ENCODE measurements at regions not wholly inside any gene's neighbourhood (a gene's known extent, or its start where the extent isn't known, plus 50 kb on each side); places are given as distances from the start of the nearest gene placed in this dataset.
"Not testable (repeated sequence)": the region's sequence is repeated elsewhere in the genome, so short reads cannot be mapped to it uniquely, and the experiment has no call there.

DNA sequence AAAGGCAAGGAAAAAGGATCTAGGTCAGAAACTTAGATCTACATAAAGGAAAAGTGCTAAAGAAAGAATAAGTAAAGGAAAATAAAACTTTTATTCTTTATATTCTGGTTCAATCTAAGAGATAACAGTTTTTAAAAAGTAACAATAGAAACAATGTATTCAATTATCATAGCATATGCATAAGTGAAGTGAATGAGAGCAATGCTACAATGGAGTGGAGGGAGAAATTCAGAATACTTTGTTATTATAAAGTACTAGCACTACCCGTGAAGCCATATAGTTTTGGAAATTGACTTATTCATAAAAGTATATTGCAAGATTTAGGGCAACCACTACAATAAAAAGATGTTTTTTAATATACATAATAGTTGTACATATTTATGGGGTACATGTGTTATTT, 586.0 kb upstream of the MDGA2 start:
- Mint-ChIP-seq H3K36me3 (ENCODE audit: low read depth) (no peaks in the 10 kb centered on the region), H3K9me3 (ENCODE audit: low read depth) (peaks cover 8% of the 10 kb centered on the region), H3K27me3 (ENCODE audit: low read depth) (no peaks in the 10 kb centered on the region), H3K4me1 (ENCODE audit: low read depth) (no peaks in the 10 kb centered on the region), H3K4me3 (ENCODE audit: unreplicated experiment) (no peak overlapping the region), H3K27ac (ENCODE audit: unreplicated experiment) (no peak overlapping the region)
- TF ChIP-seq, protein P1, sequence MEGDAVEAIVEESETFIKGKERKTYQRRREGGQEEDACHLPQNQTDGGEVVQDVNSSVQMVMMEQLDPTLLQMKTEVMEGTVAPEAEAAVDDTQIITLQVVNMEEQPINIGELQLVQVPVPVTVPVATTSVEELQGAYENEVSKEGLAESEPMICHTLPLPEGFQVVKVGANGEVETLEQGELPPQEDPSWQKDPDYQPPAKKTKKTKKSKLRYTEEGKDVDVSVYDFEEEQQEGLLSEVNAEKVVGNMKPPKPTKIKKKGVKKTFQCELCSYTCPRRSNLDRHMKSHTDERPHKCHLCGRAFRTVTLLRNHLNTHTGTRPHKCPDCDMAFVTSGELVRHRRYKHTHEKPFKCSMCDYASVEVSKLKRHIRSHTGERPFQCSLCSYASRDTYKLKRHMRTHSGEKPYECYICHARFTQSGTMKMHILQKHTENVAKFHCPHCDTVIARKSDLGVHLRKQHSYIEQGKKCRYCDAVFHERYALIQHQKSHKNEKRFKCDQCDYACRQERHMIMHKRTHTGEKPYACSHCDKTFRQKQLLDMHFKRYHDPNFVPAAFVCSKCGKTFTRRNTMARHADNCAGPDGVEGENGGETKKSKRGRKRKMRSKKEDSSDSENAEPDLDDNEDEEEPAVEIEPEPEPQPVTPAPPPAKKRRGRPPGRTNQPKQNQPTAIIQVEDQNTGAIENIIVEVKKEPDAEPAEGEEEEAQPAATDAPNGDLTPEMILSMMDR (IDR thresholded peaks at IDR 0.05), result no peak
- no peak for DNase-seq (ENCODE audit: low spot score)

DNA sequence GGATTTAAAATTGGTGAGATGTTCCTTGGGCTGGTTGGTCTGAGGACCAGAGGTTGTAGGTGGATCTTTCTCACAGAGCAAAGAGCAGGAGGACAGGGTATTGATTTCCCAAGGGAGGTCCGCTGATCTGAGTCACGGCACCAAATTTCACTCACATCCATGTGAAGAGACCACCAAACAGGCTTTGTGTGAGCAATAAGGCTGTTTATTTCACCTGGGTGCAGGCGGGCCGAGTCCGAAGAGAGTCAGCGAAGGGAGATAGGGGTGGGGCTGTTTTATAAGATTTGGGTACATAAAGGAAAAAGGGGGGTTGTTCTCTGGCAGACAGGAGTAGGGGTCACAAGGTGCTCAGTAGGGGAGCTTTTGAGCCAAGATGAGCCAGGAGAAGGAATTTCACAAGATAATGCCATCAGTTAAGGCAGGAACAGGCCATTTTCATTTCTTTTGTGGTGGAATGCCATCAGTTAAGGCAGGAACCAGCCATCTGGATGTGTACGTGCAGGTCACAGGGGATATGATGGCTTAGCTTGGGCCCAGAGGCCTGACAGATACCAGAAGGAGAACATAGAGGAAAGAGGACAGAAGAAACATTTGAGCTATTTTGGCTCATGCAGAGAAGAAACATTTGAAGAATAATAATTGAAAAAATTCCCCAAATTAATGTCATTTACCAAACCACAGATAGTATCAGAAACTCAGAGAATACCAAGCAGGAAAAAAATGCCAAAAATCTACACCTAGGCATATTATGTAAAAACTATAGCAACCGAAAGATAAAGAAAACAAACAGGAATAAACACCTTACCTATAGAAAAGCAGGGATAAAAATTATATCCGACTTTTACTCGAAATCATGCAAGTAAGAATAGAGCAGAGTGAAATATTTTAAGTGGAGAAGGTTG, 585.2 kb upstream of the MDGA2 start:
- not testable (repeated sequence) for H3K9me3 Mint-ChIP-seq (ENCODE audit: low read depth); DNase-seq (ENCODE audit: low spot score); H3K4me1 Mint-ChIP-seq (ENCODE audit: low read depth); H3K36me3 Mint-ChIP-seq (ENCODE audit: low read depth); H3K27ac Mint-ChIP-seq (ENCODE audit: unreplicated experiment); H3K27me3 Mint-ChIP-seq (ENCODE audit: low read depth); H3K4me3 Mint-ChIP-seq (ENCODE audit: unreplicated experiment)

DNA sequence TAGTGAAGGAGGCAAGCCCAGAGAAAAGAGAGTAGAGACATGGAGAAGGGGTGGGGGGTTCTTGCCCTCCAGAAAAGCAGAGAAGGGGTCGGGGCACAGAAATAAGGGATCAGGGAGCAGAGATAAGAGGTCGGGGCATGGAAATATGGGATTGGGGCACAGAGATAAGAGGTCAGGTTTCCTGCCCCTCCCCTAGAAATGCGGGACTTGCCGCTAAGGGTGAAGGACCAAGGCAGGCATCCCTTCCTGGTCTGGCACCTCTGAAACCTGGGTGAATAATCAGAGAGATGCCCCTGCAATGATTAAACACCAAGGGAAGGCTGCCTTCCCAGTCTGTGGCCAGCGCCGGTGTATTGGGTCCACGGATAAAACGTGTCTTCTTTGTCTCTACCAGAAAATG, 584.5 kb upstream of the MDGA2 start:
- not testable (repeated sequence) for H3K27me3 Mint-ChIP-seq (ENCODE audit: low read depth); H3K4me3 Mint-ChIP-seq (ENCODE audit: unreplicated experiment); DNase-seq (ENCODE audit: low spot score); H3K4me1 Mint-ChIP-seq (ENCODE audit: low read depth); H3K9me3 Mint-ChIP-seq (ENCODE audit: low read depth); H3K36me3 Mint-ChIP-seq (ENCODE audit: low read depth); H3K27ac Mint-ChIP-seq (ENCODE audit: unreplicated experiment)

DNA sequence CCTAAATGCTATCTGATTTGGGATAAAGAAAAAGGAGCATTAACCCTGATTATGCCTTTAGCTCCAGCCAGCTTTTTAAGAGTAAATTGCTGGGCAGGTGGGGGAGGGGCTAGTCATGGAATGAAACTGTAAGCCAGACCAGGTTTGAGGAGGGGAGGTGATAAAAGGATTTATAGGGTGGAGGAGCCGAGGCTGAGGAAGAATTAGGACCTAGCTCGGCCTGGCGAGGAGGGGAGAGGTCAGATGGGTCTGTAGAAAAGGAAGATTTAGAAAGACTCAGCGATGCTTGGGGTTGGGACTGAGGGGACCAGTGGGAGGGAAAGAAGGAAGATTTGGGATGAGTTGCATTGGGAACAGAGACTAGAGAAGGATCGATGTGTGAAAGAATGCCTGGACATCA, 583.8 kb upstream of the MDGA2 start:
- H3K4me1 Mint-ChIP-seq (ENCODE audit: low read depth); H3K9me3 Mint-ChIP-seq (ENCODE audit: low read depth); H3K4me3 Mint-ChIP-seq (ENCODE audit: unreplicated experiment); H3K27ac Mint-ChIP-seq (ENCODE audit: unreplicated experiment); H3K36me3 Mint-ChIP-seq (ENCODE audit: low read depth); DNase-seq (ENCODE audit: low spot score); H3K27me3 Mint-ChIP-seq (ENCODE audit: low read depth): not testable (repeated sequence)

DNA sequence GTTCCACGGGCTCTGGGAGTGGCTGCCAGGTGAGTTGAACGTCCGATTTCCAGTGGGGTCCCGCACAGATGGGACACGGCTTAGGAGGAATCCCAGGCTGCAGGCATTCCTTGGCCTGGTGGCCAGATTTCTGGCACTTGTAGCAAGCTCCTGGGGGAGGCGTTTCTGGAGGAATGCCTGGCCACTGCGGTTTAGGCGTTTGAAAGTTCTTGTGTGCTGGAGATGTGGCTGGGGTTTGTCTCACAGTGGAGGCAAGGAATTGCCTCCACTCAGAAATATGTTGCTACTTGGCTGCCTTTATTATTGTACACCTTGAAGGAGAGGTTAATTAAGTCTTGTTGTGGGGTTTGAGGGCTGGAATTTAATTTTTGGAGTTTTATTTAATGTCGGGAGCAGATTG, 583.3 kb upstream of the MDGA2 start:
- not testable (repeated sequence) for H3K9me3 Mint-ChIP-seq (ENCODE audit: low read depth); H3K36me3 Mint-ChIP-seq (ENCODE audit: low read depth); H3K27ac Mint-ChIP-seq (ENCODE audit: unreplicated experiment); H3K4me1 Mint-ChIP-seq (ENCODE audit: low read depth); DNase-seq (ENCODE audit: low spot score); H3K27me3 Mint-ChIP-seq (ENCODE audit: low read depth); H3K4me3 Mint-ChIP-seq (ENCODE audit: unreplicated experiment)

DNA sequence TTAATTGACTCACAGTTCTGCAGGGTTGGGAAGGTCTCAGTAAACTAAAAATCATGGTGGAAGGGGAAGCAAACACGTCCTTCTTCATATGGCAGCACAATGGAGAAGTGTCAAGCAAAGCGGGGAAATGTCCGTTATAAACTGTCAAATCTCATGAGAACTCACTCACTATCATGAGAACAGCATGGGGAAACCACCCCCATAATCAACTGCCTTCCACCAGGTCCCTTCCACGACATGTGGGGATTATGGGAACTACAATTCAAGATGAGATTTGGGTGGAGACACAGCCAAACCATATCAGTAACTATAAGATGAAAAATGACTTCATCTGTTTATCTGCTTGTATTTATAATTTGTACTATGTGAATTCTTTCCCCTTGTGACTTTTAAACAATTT, 577.6 kb upstream of the MDGA2 start:
- Mint-ChIP-seq H3K9me3 (ENCODE audit: low read depth) (no peaks in the 10 kb centered on the region), H3K4me1 (ENCODE audit: low read depth) (no peaks in the 10 kb centered on the region), H3K27me3 (ENCODE audit: low read depth) (no peaks in the 10 kb centered on the region), H3K4me3 (ENCODE audit: unreplicated experiment) (no peak overlapping the region), H3K27ac (ENCODE audit: unreplicated experiment) (no peak overlapping the region), H3K36me3 (ENCODE audit: low read depth) (no peaks in the 10 kb centered on the region)
- DNase-seq (ENCODE audit: low spot score), result no peak
- TF ChIP-seq, protein P1 (IDR thresholded peaks at IDR 0.05), result no peak

DNA sequence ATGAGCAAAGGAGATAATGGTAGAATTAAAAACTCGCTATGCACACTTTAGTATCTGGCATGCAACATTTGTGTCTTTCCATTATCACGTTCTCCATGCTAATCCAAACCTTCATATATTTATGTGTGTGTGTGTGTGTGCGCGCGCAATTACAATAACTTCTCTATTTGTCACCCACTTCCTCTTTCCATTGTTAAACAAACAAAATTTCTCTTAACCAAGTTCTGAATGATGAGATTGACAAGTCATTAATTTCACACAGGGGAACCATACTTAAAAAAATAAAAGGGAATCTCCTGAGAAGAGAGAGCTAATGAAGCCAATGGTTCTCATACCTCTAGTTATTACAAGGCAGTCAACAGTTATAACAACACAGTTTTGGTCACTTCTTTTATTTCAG, 575.9 kb upstream of the MDGA2 start:
- Mint-ChIP-seq H3K9me3 (ENCODE audit: low read depth) (no peaks in the 10 kb centered on the region), H3K27ac (ENCODE audit: unreplicated experiment) (no peak overlapping the region), H3K4me1 (ENCODE audit: low read depth) (no peaks in the 10 kb centered on the region), H3K27me3 (ENCODE audit: low read depth) (no peaks in the 10 kb centered on the region), H3K4me3 (ENCODE audit: unreplicated experiment) (no peak overlapping the region), H3K36me3 (ENCODE audit: low read depth) (no peaks in the 10 kb centered on the region)
- TF ChIP-seq, protein P1 (IDR thresholded peaks at IDR 0.05), result no peak
- DNase-seq (ENCODE audit: low spot score), result no peak

All from chondrocyte (in vitro differentiated cells).